ENCODE measurements at regions not wholly inside any gene's neighbourhood (a gene's known extent, or its start where the extent isn't known, plus 50 kb on each side); places are given as distances from the start of the nearest gene placed in this dataset.

DNA sequence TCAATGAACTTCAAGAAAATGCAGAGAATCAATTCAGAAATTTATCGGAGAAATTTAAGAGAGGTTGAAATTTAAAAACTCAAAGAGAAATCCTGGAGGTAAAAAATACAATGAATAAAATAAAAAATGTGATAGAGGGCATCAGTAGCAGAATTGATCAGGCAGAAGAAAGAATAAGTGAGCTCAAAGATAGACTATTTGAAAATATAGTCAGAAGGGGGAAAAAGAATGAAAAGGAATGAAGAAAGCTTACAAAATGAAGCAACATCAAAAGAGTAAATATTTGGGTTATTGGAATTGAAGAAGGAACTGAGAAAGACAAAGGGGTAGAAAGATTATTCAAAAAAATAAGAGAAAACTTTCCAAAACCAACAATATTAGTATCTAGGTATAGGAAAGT is 291.4 kb downstream of the SH2D4B start:
- H4K20me1 ChIP-seq (ENCODE audit: insufficient read depth, low read length) = no peaks in the 10 kb centered on the region
- no peak overlapping the region for H3K4me3 ChIP-seq (ENCODE audit: insufficient read depth, low read depth, low read length)
- no peak for TF ChIP-seq NFE2L2 (IDR thresholded peaks at IDR 0.05; ENCODE audit: low read depth, low read length)
- TF ChIP-seq, protein P1, sequence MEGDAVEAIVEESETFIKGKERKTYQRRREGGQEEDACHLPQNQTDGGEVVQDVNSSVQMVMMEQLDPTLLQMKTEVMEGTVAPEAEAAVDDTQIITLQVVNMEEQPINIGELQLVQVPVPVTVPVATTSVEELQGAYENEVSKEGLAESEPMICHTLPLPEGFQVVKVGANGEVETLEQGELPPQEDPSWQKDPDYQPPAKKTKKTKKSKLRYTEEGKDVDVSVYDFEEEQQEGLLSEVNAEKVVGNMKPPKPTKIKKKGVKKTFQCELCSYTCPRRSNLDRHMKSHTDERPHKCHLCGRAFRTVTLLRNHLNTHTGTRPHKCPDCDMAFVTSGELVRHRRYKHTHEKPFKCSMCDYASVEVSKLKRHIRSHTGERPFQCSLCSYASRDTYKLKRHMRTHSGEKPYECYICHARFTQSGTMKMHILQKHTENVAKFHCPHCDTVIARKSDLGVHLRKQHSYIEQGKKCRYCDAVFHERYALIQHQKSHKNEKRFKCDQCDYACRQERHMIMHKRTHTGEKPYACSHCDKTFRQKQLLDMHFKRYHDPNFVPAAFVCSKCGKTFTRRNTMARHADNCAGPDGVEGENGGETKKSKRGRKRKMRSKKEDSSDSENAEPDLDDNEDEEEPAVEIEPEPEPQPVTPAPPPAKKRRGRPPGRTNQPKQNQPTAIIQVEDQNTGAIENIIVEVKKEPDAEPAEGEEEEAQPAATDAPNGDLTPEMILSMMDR (conservative IDR thresholded peaks at IDR 0.05; ENCODE audit: low read depth, low read length) = no peak
- TF ChIP-seq BHLHE40 (IDR thresholded peaks at IDR 0.05; ENCODE audit: low read depth, low read length) = no peak
- TF ChIP-seq RFX5 (IDR thresholded peaks at IDR 0.05; ENCODE audit: low read depth, low read length) = no peak
- TF ChIP-seq RCOR1 (IDR thresholded peaks at IDR 0.05; ENCODE audit: insufficient replicate concordance, low read length) = no peak
- TF ChIP-seq, protein P2, sequence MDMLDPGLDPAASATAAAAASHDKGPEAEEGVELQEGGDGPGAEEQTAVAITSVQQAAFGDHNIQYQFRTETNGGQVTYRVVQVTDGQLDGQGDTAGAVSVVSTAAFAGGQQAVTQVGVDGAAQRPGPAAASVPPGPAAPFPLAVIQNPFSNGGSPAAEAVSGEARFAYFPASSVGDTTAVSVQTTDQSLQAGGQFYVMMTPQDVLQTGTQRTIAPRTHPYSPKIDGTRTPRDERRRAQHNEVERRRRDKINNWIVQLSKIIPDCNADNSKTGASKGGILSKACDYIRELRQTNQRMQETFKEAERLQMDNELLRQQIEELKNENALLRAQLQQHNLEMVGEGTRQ (IDR thresholded peaks at IDR 0.05; ENCODE audit: low read depth, low read length) = no peak
- TF ChIP-seq MAZ (IDR thresholded peaks at IDR 0.05; ENCODE audit: borderline replicate concordance, low read depth, low read length) = no peak
- no peak overlapping the region for H2BK5ac ChIP-seq (ENCODE audit: low read depth, low read length, poor library complexity, severe bottlenecking)
- no peak overlapping the region for H3K23ac ChIP-seq (ENCODE audit: low read depth, low read length)
- no peaks in the 10 kb centered on the region for H3K79me1 ChIP-seq (ENCODE audit: low read depth in 1 of 2, low read length in 2 of 2)
- H2AK9ac ChIP-seq (replicated peaks; ENCODE audit: low read depth, low read length, poor library complexity) = no peak overlapping the region
- no peak overlapping the region for H2BK20ac ChIP-seq (ENCODE audit: low read depth, low read length)
- H3K18ac ChIP-seq (ENCODE audit: low read depth, low read length) = no peak overlapping the region
- POLR2A ChIA-PET (ENCODE audit: unreplicated experiment) = no interaction called here
- no peak overlapping the region for H3K4me2 ChIP-seq (ENCODE audit: low read depth, low read length)
- H3K9me3 ChIP-seq (ENCODE audit: control insufficient read depth, insufficient read depth, low read length) = peaks cover 16% of the 10 kb centered on the region
- no peak overlapping the region for H3K56ac ChIP-seq (ENCODE audit: extremely low read depth, insufficient read depth, low read length)
- H3K14ac ChIP-seq (replicated peaks; ENCODE audit: low read depth, low read length) = no peak overlapping the region
- H3K36me3 ChIP-seq (ENCODE audit: control insufficient read depth, insufficient read depth, low read length) = no peaks in the 10 kb centered on the region
- no peak overlapping the region for H4K5ac ChIP-seq (ENCODE audit: low read depth, low read length)
- no peak overlapping the region for H2AK5ac ChIP-seq (ENCODE audit: low read depth, low read length)
- H2BK15ac ChIP-seq (ENCODE audit: low read depth, low read length) = no peak overlapping the region
- ATAC-seq (ENCODE audit: low read depth) = no peak
- H3K27me3 ChIP-seq (ENCODE audit: control insufficient read depth, insufficient read depth, low read length) = no peaks in the 10 kb centered on the region
- CTCF ChIA-PET = no interaction called here
- dilution Hi-C loops (cut with HindIII; ENCODE audit: low sequenced_read_pairs, unreplicated experiment) (no loop called here), intact Hi-C loops (cut with micrococcal nuclease) (no loop called here), in situ Hi-C loops (cut with MboI; ENCODE audit: low sequenced_read_pairs) (no loop called here)
- DNase-seq = no peak
- H3K27ac ChIP-seq (ENCODE audit: insufficient read depth, low read length) = no peak overlapping the region
- H4K91ac ChIP-seq (ENCODE audit: insufficient read depth, low read depth, low read length) = no peak overlapping the region
- no peak overlapping the region for H3K4ac ChIP-seq (ENCODE audit: low read depth, low read length)
- H4K8ac ChIP-seq (ENCODE audit: low read depth in 2 of 2, low read length in 2 of 2) = no peak overlapping the region
- H2AFZ ChIP-seq (replicated peaks; ENCODE audit: low read length, poor library complexity) = no peak overlapping the region
- BruUV-seq (replicated peaks) = no TSS peak
- WGBS, 2 experiments (ENCODE audit: extremely low coverage in 2 of 2, insufficient read length in 1 of 2) = no CpG with 5 or more reads among the region's 1 CpG
- no peak overlapping the region for H2BK120ac ChIP-seq (ENCODE audit: low read depth, low read length)
- H3K4me1 ChIP-seq (ENCODE audit: control insufficient read depth, insufficient read depth, low read length) = no peaks in the 10 kb centered on the region
- no peak overlapping the region for H3K9ac ChIP-seq (ENCODE audit: low read depth, low read length)
- H3K9me1 ChIP-seq (ENCODE audit: insufficient read depth, low read length) = no peaks in the 10 kb centered on the region

All from IMR-90 (cell line).